ENCODE measurements at regions not wholly inside any gene's neighbourhood (a gene's known extent, or its start where the extent isn't known, plus 50 kb on each side); places are given as distances from the start of the nearest gene placed in this dataset.

- dilution Hi-C loops (cut with MboI; ENCODE audit: extremely low pct_ligation_motif_present, low sequenced_read_pairs), result no loop called here
- H3K4me3 ChIP-seq (ENCODE audit: control insufficient read depth in 2 of 3, extremely low read depth in 1 of 3, insufficient read depth in 2 of 3, low read depth in 1 of 3, low read length in 3 of 3), result no peak overlapping the region
- no peaks in the 10 kb centered on the region for H4K20me1 ChIP-seq (ENCODE audit: control insufficient read depth, extremely low read depth, insufficient read depth, low read length)
- no peaks in the 10 kb centered on the region for H3K4me1 ChIP-seq (ENCODE audit: control insufficient read depth, extremely low read depth, insufficient read depth, low read length)
- no peaks in the 10 kb centered on the region for H3K36me3 ChIP-seq (ENCODE audit: control insufficient read depth in 2 of 2, extremely low read depth in 1 of 2, insufficient read depth in 2 of 2, low read length in 2 of 2)
- no peaks in the 10 kb centered on the region for H3K9me3 ChIP-seq (ENCODE audit: control insufficient read depth, low read depth, low read length)
- no peak for TF ChIP-seq CTCF (optimal IDR thresholded peaks at IDR 0.05 in 1 of 3, IDR thresholded peaks at IDR 0.05 in 1 of 3, conservative IDR thresholded peaks at IDR 0.05 in 1 of 3; ENCODE audit: extremely low read depth in 1 of 3, insufficient read depth in 2 of 3, low read length in 3 of 3)
- TF ChIP-seq EZH2 (IDR thresholded peaks at IDR 0.05; ENCODE audit: low read length), result no peak
- DNase-seq (ENCODE audit: low read depth, low spot score), result no peak
- H2AFZ ChIP-seq (ENCODE audit: control insufficient read depth, low read length), result no peak overlapping the region
- H3K9me1 ChIP-seq (ENCODE audit: control insufficient read depth, extremely low read depth, insufficient read depth, low read length), result no peaks in the 10 kb centered on the region
- no peak overlapping the region for H3K4me2 ChIP-seq (ENCODE audit: control insufficient read depth, extremely low read depth, insufficient read depth, low read depth, low read length)
- no peaks in the 10 kb centered on the region for H3K27me3 ChIP-seq (ENCODE audit: control insufficient read depth, extremely low read depth, insufficient read depth, low read length)
- no peak overlapping the region for H3K9ac ChIP-seq (ENCODE audit: control insufficient read depth, extremely low read depth, insufficient read depth, low read length)
- no peaks in the 10 kb centered on the region for H3K79me2 ChIP-seq (ENCODE audit: control insufficient read depth, insufficient read depth, low read length)
- no peak for FAIRE-seq
- no peak overlapping the region for H3K27ac ChIP-seq (ENCODE audit: control insufficient read depth, insufficient read depth, low read length)
These were observed 183.3 kb upstream of the PPP1R3A start for GRCh38 chr7:114102131-114102530.

- no peak for FAIRE-seq
- Histone ChIP-seq H3K9me3 (ENCODE audit: control insufficient read depth, low read depth, low read length) (no peaks in the 10 kb centered on the region), H3K4me2 (ENCODE audit: control insufficient read depth, extremely low read depth, insufficient read depth, low read depth, low read length) (no peak overlapping the region), H2AFZ (ENCODE audit: control insufficient read depth, low read length) (no peak overlapping the region), H3K9me1 (ENCODE audit: control insufficient read depth, extremely low read depth, insufficient read depth, low read length) (no peaks in the 10 kb centered on the region), H4K20me1 (ENCODE audit: control insufficient read depth, extremely low read depth, insufficient read depth, low read length) (no peaks in the 10 kb centered on the region), H3K27me3 (ENCODE audit: control insufficient read depth, extremely low read depth, insufficient read depth, low read length) (no peaks in the 10 kb centered on the region), H3K79me2 (ENCODE audit: control insufficient read depth, insufficient read depth, low read length) (no peaks in the 10 kb centered on the region), H3K9ac (ENCODE audit: control insufficient read depth, extremely low read depth, insufficient read depth, low read length) (no peak overlapping the region), H3K27ac (ENCODE audit: control insufficient read depth, insufficient read depth, low read length) (no peak overlapping the region), H3K36me3 (ENCODE audit: control insufficient read depth in 2 of 2, extremely low read depth in 1 of 2, insufficient read depth in 2 of 2, low read length in 2 of 2) (no peaks in the 10 kb centered on the region), H3K4me1 (ENCODE audit: control insufficient read depth, extremely low read depth, insufficient read depth, low read length) (no peaks in the 10 kb centered on the region), H3K4me3 (ENCODE audit: control insufficient read depth in 2 of 3, extremely low read depth in 1 of 3, insufficient read depth in 2 of 3, low read depth in 1 of 3, low read length in 3 of 3) (no peak overlapping the region)
- dilution Hi-C loops (cut with MboI; ENCODE audit: extremely low pct_ligation_motif_present, low sequenced_read_pairs), result no loop called here
- TF ChIP-seq EZH2 (IDR thresholded peaks at IDR 0.05; ENCODE audit: low read length) (no peak), CTCF (optimal IDR thresholded peaks at IDR 0.05 in 1 of 3, IDR thresholded peaks at IDR 0.05 in 1 of 3, conservative IDR thresholded peaks at IDR 0.05 in 1 of 3; ENCODE audit: extremely low read depth in 1 of 3, insufficient read depth in 2 of 3, low read length in 3 of 3) (no peak)
- DNase-seq (ENCODE audit: low read depth, low spot score), result no peak
These were observed 182.0 kb upstream of the PPP1R3A start for GRCh38 chr7:114100810-114101209.

Measured in keratinocyte (primary cell).